ENCODE measurements at regions not wholly inside any gene's neighbourhood (a gene's known extent, or its start where the extent isn't known, plus 50 kb on each side); places are given as distances from the start of the nearest gene placed in this dataset.

GRCh38 chr16:73365016-73365551 is 317.2 kb upstream of the ZFHX3 start (continued):
- TF ChIP-seq ZC3H10 (CRISPR knock-in tag; IDR thresholded peaks at IDR 0.05) (no peak), CSDC2 (CRISPR knock-in tag; IDR thresholded peaks at IDR 0.05) (no peak), PPARA (CRISPR knock-in tag; IDR thresholded peaks at IDR 0.05; ENCODE audit: borderline replicate concordance) (no peak), POU6F1 (CRISPR knock-in tag; IDR thresholded peaks at IDR 0.05; ENCODE audit: borderline replicate concordance, low read depth) (no peak), ZFP30 (CRISPR knock-in tag; IDR thresholded peaks at IDR 0.05) (no peak), RARB (CRISPR knock-in tag; IDR thresholded peaks at IDR 0.05) (no peak)

GRCh38 chr16:73364413-73364812 is 316.5 kb upstream of the ZFHX3 start:
- ATAC-seq, result no peak
- TF ChIP-seq ZNF8 (CRISPR knock-in tag; IDR thresholded peaks at IDR 0.05) (no peak), ZNF70 (CRISPR knock-in tag; IDR thresholded peaks at IDR 0.05) (no peak), TSHZ2 (CRISPR knock-in tag; IDR thresholded peaks at IDR 0.05) (no peak), POU6F1 (CRISPR knock-in tag; IDR thresholded peaks at IDR 0.05; ENCODE audit: borderline replicate concordance, low read depth) (no peak), RARB (CRISPR knock-in tag; IDR thresholded peaks at IDR 0.05) (no peak), PATZ1 (CRISPR knock-in tag; IDR thresholded peaks at IDR 0.05; ENCODE audit: borderline replicate concordance) (no peak), CSDC2 (CRISPR knock-in tag; IDR thresholded peaks at IDR 0.05) (no peak), PPARA (CRISPR knock-in tag; IDR thresholded peaks at IDR 0.05; ENCODE audit: borderline replicate concordance) (no peak)
- TF ChIP-seq, protein P1, sequence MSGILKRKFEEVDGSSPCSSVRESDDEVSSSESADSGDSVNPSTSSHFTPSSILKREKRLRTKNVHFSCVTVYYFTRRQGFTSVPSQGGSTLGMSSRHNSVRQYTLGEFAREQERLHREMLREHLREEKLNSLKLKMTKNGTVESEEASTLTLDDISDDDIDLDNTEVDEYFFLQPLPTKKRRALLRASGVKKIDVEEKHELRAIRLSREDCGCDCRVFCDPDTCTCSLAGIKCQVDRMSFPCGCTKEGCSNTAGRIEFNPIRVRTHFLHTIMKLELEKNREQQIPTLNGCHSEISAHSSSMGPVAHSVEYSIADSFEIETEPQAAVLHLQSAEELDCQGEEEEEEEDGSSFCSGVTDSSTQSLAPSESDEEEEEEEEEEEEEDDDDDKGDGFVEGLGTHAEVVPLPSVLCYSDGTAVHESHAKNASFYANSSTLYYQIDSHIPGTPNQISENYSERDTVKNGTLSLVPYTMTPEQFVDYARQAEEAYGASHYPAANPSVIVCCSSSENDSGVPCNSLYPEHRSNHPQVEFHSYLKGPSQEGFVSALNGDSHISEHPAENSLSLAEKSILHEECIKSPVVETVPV (CRISPR knock-in tag; IDR thresholded peaks at IDR 0.05), result no peak

GRCh38 chr16:73361061-73361460 is 313.1 kb upstream of the ZFHX3 start:
- TF ChIP-seq ISL1 (CRISPR knock-in tag; IDR thresholded peaks at IDR 0.05), result no peak
- TF ChIP-seq TCF4 (CRISPR knock-in tag; IDR thresholded peaks at IDR 0.05; ENCODE audit: borderline replicate concordance), result no peak
- TF ChIP-seq, protein P2, sequence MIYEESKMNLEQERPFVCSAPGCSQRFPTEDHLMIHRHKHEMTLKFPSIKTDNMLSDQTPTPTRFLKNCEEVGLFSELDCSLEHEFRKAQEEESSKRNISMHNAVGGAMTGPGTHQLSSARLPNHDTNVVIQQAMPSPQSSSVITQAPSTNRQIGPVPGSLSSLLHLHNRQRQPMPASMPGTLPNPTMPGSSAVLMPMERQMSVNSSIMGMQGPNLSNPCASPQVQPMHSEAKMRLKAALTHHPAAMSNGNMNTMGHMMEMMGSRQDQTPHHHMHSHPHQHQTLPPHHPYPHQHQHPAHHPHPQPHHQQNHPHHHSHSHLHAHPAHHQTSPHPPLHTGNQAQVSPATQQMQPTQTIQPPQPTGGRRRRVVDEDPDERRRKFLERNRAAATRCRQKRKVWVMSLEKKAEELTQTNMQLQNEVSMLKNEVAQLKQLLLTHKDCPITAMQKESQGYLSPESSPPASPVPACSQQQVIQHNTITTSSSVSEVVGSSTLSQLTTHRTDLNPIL (CRISPR knock-in tag; IDR thresholded peaks at IDR 0.05; ENCODE audit: low read depth), result no peak

GRCh38 chr16:73356401-73357079 is 308.6 kb upstream of the ZFHX3 start:
- no peak for ATAC-seq
- no peak for TF ChIP-seq ZNF70 (CRISPR knock-in tag; IDR thresholded peaks at IDR 0.05)

More at GRCh38 chr16:73361061-73361460, 313.1 kb upstream of the ZFHX3 start:
- ATAC-seq, result no peak

Measured in SK-N-SH treated with all-trans-retinoic acid at 6 μM for 48 hours (cell line).